Right kidney (tissue), 1 donor: ENCODE measurements at regions not wholly inside any gene's neighbourhood (a gene's known extent, or its start where the extent isn't known, plus 50 kb on each side); places are given as distances from the start of the nearest gene placed in this dataset.
"Not testable (repeated sequence)": the region's sequence is repeated elsewhere in the genome, so short reads cannot be mapped to it uniquely, and the experiment has no call there.

Experiments
- DNase-seq: peaks from one replicate; pipeline ENCODE4 v3.0.0-alpha.2; 2016

GRCh38 chr12:25328072-25328712 lies 77.5 kb upstream of the KRAS start:
- DNase-seq, result no peak

- no peak for DNase-seq
Measured at GRCh38 chr12:25327321-25327720, 76.6 kb upstream of the KRAS start.

GRCh38 chr12:25326326-25326725 lies 75.6 kb upstream of the KRAS start:
- DNase-seq, result no peak

- DNase-seq, result no peak
Measured at GRCh38 chr12:25324861-25325260, 74.1 kb upstream of the KRAS start.

GRCh38 chr12:25323581-25323982 lies 72.9 kb upstream of the KRAS start:
- no peak for DNase-seq

- no peak for DNase-seq
Measured at GRCh38 chr12:25322918-25323531, 72.3 kb upstream of the KRAS start.

GRCh38 chr12:25322351-25322750 lies 71.6 kb upstream of the KRAS start:
- no peak for DNase-seq

- no peak for DNase-seq
Measured at GRCh38 chr12:25321772-25322171, 71.0 kb upstream of the KRAS start.

- no peak for DNase-seq
Measured at GRCh38 chr12:25320123-25321006, 69.6 kb upstream of the KRAS start.

- DNase-seq, result no peak
Measured at GRCh38 chr12:25319233-25319984, 68.7 kb upstream of the KRAS start.

- no peak for DNase-seq
Measured at GRCh38 chr12:25317553-25317952, 66.8 kb upstream of the KRAS start.

- DNase-seq, result no peak
Measured at GRCh38 chr12:25315388-25315787, 64.7 kb upstream of the KRAS start.

GRCh38 chr12:25313266-25313990 lies 62.7 kb upstream of the KRAS start:
- not testable (repeated sequence) for DNase-seq

GRCh38 chr12:25311506-25311905 lies 60.8 kb upstream of the KRAS start:
- DNase-seq, result no peak

- not testable (repeated sequence) for DNase-seq
Measured at GRCh38 chr12:25310071-25310470, 59.3 kb upstream of the KRAS start.

- DNase-seq, result no peak
Measured at GRCh38 chr12:25308756-25309155, 58.0 kb upstream of the KRAS start.

- DNase-seq, result no peak
Measured at GRCh38 chr12:25307818-25308217, 57.1 kb upstream of the KRAS start.

GRCh38 chr12:25301798-25302197 lies 51.1 kb upstream of the KRAS start:
- no peak for DNase-seq
